D721Med (cell line): ENCODE measurements at regions not wholly inside any gene's neighbourhood (a gene's known extent, or its start where the extent isn't known, plus 50 kb on each side); places are given as distances from the start of the nearest gene placed in this dataset.
"Not testable (repeated sequence)": the region's sequence is repeated elsewhere in the genome, so short reads cannot be mapped to it uniquely, and the experiment has no call there.

ENCODE experiments used
- DNase-seq: peaks from one replicate; pipeline ENCODE4 v3.0.0; 2011; ENCODE audit warnings: low spot score; ENCODE audit not compliant: insufficient read length
- FAIRE-seq: peaks from 2 replicates; lab custom pipeline; 2011; peaks lifted over from hg19 to GRCh38; lab: Jason Lieb, UNC
- TF ChIP-seq, protein P1 (sequence below): IDR thresholded peaks from 2 replicates; pipeline ENCODE4 v1.5.1; 2012; ENCODE audit warnings: mild to moderate bottlenecking, control low read depth; ENCODE audit not compliant: insufficient read depth; ENCODE audit errors: missing control alignments

DNA sequence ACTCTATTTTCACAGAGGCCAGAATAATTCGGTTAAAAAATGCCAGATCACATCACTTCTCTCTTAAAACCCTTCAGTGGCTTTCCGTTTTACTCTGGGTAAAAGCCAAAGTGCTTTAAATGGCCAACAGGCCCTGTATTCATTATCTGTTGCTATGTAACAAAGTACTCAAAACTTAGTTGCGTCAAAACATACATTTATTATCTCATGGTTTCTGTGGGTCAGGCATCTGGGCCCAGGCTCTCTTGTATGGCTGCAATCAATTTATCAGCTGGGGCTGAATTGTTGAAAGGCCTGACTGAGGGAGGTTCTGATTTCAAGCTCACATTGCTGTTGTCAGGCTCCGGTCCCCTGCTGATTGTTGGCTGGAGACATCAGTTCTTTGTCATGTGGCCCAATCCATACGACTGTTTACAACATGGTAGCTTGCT is 72.7 kb upstream of the H2AZ1 start:
- no peak for DNase-seq
- FAIRE-seq: no peak
- TF ChIP-seq, protein P1, sequence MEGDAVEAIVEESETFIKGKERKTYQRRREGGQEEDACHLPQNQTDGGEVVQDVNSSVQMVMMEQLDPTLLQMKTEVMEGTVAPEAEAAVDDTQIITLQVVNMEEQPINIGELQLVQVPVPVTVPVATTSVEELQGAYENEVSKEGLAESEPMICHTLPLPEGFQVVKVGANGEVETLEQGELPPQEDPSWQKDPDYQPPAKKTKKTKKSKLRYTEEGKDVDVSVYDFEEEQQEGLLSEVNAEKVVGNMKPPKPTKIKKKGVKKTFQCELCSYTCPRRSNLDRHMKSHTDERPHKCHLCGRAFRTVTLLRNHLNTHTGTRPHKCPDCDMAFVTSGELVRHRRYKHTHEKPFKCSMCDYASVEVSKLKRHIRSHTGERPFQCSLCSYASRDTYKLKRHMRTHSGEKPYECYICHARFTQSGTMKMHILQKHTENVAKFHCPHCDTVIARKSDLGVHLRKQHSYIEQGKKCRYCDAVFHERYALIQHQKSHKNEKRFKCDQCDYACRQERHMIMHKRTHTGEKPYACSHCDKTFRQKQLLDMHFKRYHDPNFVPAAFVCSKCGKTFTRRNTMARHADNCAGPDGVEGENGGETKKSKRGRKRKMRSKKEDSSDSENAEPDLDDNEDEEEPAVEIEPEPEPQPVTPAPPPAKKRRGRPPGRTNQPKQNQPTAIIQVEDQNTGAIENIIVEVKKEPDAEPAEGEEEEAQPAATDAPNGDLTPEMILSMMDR: no peak

DNA sequence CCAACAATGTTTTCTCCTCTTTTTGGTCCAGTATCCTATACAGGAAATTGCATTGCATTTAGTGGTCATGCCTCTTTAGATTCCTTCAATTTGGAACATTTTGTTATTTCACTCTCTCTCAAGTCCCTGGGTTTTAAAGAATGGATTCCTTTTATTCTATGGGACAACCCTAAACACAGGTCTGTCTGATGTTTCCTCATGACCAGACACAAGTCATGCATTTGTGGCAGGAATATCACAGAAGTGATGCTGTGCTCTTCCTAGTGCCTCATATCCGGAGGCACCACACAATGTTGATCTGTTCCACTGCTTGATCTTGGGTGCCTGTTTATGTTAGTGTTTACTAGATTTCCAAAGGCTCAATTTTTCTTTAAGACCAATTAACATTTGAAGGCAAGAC is 69.7 kb upstream of the H2AZ1 start:
- no peak for FAIRE-seq
- TF ChIP-seq, protein P1: no peak
- no peak for DNase-seq

DNA sequence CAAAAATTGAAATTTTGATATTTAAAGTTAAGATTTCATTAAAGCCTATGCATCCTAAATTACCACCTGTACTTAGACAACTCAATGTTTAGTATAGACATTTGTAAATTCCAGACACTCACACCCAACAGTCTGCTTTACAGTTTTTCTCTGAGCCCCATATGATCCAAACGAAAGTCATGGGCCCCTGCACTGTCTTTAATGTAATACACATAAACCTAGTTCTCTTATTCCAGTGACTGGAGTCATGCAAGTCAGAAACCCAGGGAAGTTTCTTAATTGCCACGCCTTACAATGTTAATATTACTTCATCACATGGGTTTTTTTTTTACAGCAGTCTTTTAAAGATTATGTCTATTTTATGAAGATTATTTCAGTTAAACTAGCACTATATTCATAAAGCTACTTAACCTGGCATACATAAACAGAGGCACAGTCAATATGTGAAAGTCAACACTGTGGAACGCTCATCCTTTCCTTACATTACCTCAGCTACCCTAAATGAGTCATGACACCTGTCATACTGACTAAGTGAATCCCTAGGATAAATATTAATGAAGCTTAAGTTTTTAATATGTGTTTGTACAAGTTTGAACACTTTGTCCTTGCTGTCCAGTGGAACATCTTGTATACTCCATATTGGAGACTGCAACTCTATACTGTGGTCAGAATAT is 67.7 kb upstream of the H2AZ1 start:
- no peak for DNase-seq

DNA sequence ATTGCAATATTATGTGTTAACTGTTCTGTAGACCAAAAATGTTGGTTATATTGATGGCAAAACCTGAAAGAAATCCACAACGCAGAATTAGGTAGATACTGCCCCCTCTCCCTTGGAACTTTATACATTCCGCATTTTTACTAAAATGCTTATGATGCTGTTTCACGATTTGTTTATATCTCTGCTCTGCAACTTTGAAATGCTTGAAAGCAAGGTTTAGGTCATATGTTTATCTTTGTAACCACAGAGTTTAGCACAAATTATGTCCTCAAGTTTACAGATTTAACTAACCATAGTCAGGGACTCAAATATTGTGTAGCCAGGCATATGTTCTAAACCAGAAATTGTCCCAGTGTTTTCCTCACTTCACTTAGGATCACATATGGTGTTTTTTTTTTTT is 66.1 kb upstream of the H2AZ1 start:
- no peak for DNase-seq
- TF ChIP-seq, protein P1: no peak
- no peak for FAIRE-seq

More for the DNA sequence above, 67.7 kb upstream of the H2AZ1 start:
- TF ChIP-seq, protein P1: no peak
- no peak for FAIRE-seq

DNA sequence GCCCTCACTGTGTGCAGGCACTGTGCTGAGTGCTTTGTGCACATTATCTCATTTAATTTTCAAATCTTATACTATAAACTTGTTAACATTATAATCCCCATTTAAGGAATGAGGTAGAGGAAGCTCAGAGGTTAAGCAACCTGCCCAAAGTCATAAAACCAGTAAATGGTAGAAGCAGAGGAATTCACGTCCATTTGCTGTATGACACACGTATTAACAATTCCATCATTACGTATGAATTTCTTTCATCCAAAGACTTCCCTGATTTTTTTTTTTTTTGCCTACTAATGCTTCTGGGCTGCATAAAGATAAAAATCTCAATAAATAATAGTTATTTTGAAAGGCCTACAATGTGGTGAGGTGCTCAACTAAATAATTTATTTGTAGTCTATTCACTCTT is 64.5 kb upstream of the H2AZ1 start:
- DNase-seq (no peak), FAIRE-seq (no peak)
- TF ChIP-seq, protein P1: no peak

DNA sequence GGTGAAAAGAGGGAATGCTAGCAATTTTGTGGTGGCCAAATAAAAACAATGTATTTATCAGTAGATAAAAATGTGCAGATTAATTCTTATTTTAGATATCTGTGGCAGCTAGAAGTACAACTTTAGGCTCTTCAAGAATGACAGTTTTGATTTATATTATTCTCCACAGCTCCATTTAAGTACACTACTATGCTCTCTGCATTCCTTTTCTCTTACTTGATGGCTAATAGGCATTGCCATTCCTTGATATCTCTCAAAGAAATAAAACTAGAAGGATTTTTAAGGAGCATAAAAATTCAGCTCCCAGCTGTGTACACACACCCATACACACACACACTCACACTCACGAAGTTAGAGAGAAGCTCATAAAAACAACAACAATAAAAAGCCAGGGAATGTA is 59.4 kb upstream of the H2AZ1 start:
- FAIRE-seq (no peak), DNase-seq (no peak)
- TF ChIP-seq, protein P1: no peak

DNA sequence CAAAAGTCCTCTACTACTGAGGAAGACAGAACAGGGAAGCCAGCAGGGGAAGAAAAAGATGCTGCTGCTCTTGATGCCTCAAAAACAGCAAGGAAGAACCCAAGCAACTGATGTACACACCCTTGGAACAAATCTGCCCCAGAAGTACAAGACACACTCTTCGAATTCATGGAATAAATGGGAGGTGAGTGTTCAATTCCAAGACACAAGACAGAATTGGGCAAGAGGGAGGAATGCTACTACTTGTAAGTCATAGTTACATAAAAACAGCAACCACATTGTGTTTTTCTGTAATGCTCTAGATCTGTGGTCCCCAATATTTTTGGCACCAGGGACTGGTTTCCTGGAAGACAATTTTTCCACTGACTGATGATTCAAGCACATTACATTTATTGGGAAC is 58.0 kb upstream of the H2AZ1 start:
- FAIRE-seq: no peak
- no peak for DNase-seq
- TF ChIP-seq, protein P1: no peak

DNA sequence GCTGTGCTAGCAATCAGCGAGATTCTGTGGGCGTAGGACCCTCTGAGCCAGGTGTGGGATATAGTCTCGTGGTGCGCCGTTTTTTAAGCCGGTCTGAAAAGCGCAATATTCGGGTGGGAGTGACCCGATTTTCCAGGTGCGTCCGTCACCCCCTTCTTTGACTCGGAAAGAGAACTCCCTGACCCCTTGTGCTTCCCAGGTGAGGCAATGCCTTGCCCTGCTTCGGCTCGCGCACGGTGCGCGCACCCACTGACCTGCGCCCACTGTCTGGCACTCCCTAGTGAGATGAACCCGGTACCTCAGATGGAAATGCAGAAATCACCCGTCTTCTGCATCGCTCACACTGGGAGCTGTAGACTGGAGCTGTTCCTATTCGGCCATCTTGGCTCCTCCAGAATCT is 56.1 kb upstream of the H2AZ1 start:
- not testable (repeated sequence) for FAIRE-seq, DNase-seq
